ENCODE measurements at regions not wholly inside any gene's neighbourhood (a gene's known extent, or its start where the extent isn't known, plus 50 kb on each side); places are given as distances from the start of the nearest gene placed in this dataset.

GRCh38 chrX:51837921-51838320, 55.5 kb upstream of the MAGED1 start:
- DNase-seq: peak; percentile 80
- Histone ChIP-seq H3K4me3 (no peak overlapping the region), H3K27ac (no peak overlapping the region), H3K36me3 (ENCODE audit: low read depth, missing control alignments) (no peaks in the 10 kb centered on the region), H3K9me3 (no peaks in the 10 kb centered on the region), H3K27me3 (no peaks in the 10 kb centered on the region), H3K4me1 (no peaks in the 10 kb centered on the region)
- intact Hi-C loops (cut with DNase I; ENCODE audit: low total_unique reads): no loop called here
- TF ChIP-seq POLR2A (IDR thresholded peaks at IDR 0.05) (no peak), CTCF (IDR thresholded peaks at IDR 0.05) (no peak)
- WGBS, 2 donors: 30 to 40% methylated on average over 3 of the region's 3 CpGs

Data from testis (tissue), 2 donors.